ENCODE measurements at regions not wholly inside any gene's neighbourhood (a gene's known extent, or its start where the extent isn't known, plus 50 kb on each side); places are given as distances from the start of the nearest gene placed in this dataset.

- Histone ChIP-seq H3K9ac (ENCODE audit: insufficient read depth in 1 of 2, low read length in 2 of 2) (no peak overlapping the region), H3K27ac (ENCODE audit: low read depth in 1 of 2, low read length in 1 of 2) (no peak overlapping the region), H3K4me3 (no peak overlapping the region), H3K4me1 (ENCODE audit: control insufficient read depth in 5 of 5, insufficient read depth in 5 of 5, low read length in 5 of 5) (no peaks in the 10 kb centered on the region), H3K36me3 (ENCODE audit: control insufficient read depth in 4 of 4, insufficient read depth in 4 of 4, low read length in 4 of 4) (no peaks in the 10 kb centered on the region), H3K9me3 (ENCODE audit: control insufficient read depth in 4 of 4, insufficient read depth in 3 of 4, low read length in 3 of 4) (no peaks in the 10 kb centered on the region), H3K27me3 (ENCODE audit: control insufficient read depth in 3 of 3, insufficient read depth in 3 of 3, low read length in 2 of 3) (no peaks in the 10 kb centered on the region)
- DNase-seq (no peak), ATAC-seq (ENCODE audit: insufficient read depth, low FRiP score) (no peak)
- 46 to 60% methylated on average over 2 of the region's 2 CpGs for WGBS, 2 donors
- TF ChIP-seq, protein P1, sequence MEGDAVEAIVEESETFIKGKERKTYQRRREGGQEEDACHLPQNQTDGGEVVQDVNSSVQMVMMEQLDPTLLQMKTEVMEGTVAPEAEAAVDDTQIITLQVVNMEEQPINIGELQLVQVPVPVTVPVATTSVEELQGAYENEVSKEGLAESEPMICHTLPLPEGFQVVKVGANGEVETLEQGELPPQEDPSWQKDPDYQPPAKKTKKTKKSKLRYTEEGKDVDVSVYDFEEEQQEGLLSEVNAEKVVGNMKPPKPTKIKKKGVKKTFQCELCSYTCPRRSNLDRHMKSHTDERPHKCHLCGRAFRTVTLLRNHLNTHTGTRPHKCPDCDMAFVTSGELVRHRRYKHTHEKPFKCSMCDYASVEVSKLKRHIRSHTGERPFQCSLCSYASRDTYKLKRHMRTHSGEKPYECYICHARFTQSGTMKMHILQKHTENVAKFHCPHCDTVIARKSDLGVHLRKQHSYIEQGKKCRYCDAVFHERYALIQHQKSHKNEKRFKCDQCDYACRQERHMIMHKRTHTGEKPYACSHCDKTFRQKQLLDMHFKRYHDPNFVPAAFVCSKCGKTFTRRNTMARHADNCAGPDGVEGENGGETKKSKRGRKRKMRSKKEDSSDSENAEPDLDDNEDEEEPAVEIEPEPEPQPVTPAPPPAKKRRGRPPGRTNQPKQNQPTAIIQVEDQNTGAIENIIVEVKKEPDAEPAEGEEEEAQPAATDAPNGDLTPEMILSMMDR (IDR thresholded peaks at IDR 0.05; ENCODE audit: control extremely low read depth, extremely low read depth): no peak
Observed at GRCh38 chr4:104795264-104795939, 300.7 kb upstream of the CXXC4 start.

- Histone ChIP-seq H3K4me3 (no peak overlapping the region), H3K4me1 (ENCODE audit: control insufficient read depth in 5 of 5, insufficient read depth in 5 of 5, low read length in 5 of 5) (no peaks in the 10 kb centered on the region), H3K27ac (ENCODE audit: low read depth in 1 of 2, low read length in 1 of 2) (no peak overlapping the region), H3K27me3 (ENCODE audit: control insufficient read depth in 3 of 3, insufficient read depth in 3 of 3, low read length in 2 of 3) (no peaks in the 10 kb centered on the region), H3K9ac (ENCODE audit: insufficient read depth in 1 of 2, low read length in 2 of 2) (no peak overlapping the region), H3K9me3 (ENCODE audit: control insufficient read depth in 4 of 4, insufficient read depth in 3 of 4, low read length in 3 of 4) (peaks cover 0 to 3% (median 0%) of the 10 kb centered on the region in 4 donors), H3K36me3 (ENCODE audit: control insufficient read depth in 4 of 4, insufficient read depth in 4 of 4, low read length in 4 of 4) (no peaks in the 10 kb centered on the region)
- TF ChIP-seq, protein P1 (IDR thresholded peaks at IDR 0.05; ENCODE audit: control extremely low read depth, extremely low read depth): no peak
- DNase-seq (no peak), ATAC-seq (ENCODE audit: insufficient read depth, low FRiP score) (no peak)
- 92 to 94% methylated on average over 3 of the region's 3 CpGs for WGBS, 2 donors
Observed at GRCh38 chr4:104811727-104812126, 317.0 kb upstream of the CXXC4 start.

GRCh38 chr4:104815665-104816064, 321.0 kb upstream of the CXXC4 start:
- Histone ChIP-seq H3K27ac (ENCODE audit: low read depth in 1 of 2, low read length in 1 of 2) (no peak overlapping the region), H3K9ac (ENCODE audit: insufficient read depth in 1 of 2, low read length in 2 of 2) (no peak overlapping the region), H3K4me3 (no peak overlapping the region), H3K27me3 (ENCODE audit: control insufficient read depth in 3 of 3, insufficient read depth in 3 of 3, low read length in 2 of 3) (no peaks in the 10 kb centered on the region), H3K9me3 (ENCODE audit: control insufficient read depth in 4 of 4, insufficient read depth in 3 of 4, low read length in 3 of 4) (no peaks in the 10 kb centered on the region), H3K36me3 (ENCODE audit: control insufficient read depth in 4 of 4, insufficient read depth in 4 of 4, low read length in 4 of 4) (no peaks in the 10 kb centered on the region), H3K4me1 (ENCODE audit: control insufficient read depth in 5 of 5, insufficient read depth in 5 of 5, low read length in 5 of 5) (no peaks in the 10 kb centered on the region)
- DNase-seq (peak; percentile 29 to 79 (median 31)), ATAC-seq (ENCODE audit: insufficient read depth, low FRiP score) (no peak)
- 64 to 80% methylated on average over 1 of the region's 1 CpG for WGBS, 2 donors
- TF ChIP-seq, protein P1 (IDR thresholded peaks at IDR 0.05; ENCODE audit: control extremely low read depth, extremely low read depth): no peak

- no peak overlapping the region for H3K9ac ChIP-seq (ENCODE audit: insufficient read depth in 1 of 2, low read length in 2 of 2)
- no peaks in the 10 kb centered on the region for H3K27me3 ChIP-seq (ENCODE audit: control insufficient read depth in 3 of 3, insufficient read depth in 3 of 3, low read length in 2 of 3)
- ATAC-seq (ENCODE audit: insufficient read depth, low FRiP score): no peak
- no peak for DNase-seq
- TF ChIP-seq, protein P1 (IDR thresholded peaks at IDR 0.05; ENCODE audit: control extremely low read depth, extremely low read depth): no peak
- H3K4me1 ChIP-seq (ENCODE audit: control insufficient read depth in 5 of 5, insufficient read depth in 5 of 5, low read length in 5 of 5): no peaks in the 10 kb centered on the region
- 73 to 82% methylated on average over 4 of the region's 4 CpGs for WGBS, 2 donors
- no peak overlapping the region for H3K4me3 ChIP-seq
- no peaks in the 10 kb centered on the region for H3K36me3 ChIP-seq (ENCODE audit: control insufficient read depth in 4 of 4, insufficient read depth in 4 of 4, low read length in 4 of 4)
- H3K27ac ChIP-seq (ENCODE audit: low read depth in 1 of 2, low read length in 1 of 2): no peak overlapping the region
- H3K9me3 ChIP-seq (ENCODE audit: control insufficient read depth in 4 of 4, insufficient read depth in 3 of 4, low read length in 3 of 4): no peaks in the 10 kb centered on the region
Observed at GRCh38 chr4:104818579-104818978, 323.9 kb upstream of the CXXC4 start.

All from lung (tissue), 11 donors.